ENCODE measurements at regions not wholly inside any gene's neighbourhood (a gene's known extent, or its start where the extent isn't known, plus 50 kb on each side); places are given as distances from the start of the nearest gene placed in this dataset.

DNA sequence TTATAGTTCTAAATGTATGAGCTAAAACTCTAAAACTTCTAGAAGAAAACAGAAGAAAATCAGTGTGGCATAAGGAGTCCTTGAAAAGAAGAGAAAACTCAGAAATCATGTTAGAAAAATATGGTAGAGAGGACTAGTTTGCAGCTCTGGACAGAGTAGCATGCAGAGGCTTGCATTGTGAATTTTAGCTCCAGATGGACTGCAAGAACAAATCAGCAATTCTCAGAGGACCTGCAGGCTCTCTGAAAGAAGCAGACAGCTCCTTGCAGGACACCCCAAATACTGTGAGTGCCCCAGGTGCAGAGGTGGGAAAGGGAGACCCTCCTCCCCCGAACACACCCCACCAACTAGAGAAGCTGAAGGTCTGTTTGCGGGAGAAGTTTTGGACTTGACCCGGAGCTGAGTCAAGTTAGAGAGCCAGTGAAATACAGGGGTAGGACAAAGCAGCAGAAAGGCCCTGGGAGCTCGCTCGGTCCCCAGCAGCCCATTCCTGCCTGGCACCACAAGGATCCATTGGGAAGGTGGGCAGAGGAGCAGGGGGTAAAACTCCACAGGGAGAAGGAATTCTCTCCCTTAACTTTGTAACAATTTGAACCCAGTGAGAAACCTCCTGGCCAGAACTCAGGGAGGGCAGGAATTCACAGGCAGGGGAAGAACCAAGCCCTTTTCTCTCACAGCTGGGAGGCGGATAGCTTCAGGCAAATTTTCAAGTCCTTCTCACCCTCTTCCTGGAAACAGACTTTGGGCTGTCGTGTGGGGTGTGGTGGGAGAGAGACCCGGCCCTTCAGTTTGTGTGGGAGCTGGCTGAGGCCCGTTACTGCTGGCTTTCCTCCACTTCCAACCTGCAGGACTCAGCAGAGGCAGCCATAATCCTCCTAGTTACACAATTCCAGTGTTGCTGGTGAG lies 216.2 kb upstream of the SLC35G4 start:
- TF ChIP-seq, protein P1, sequence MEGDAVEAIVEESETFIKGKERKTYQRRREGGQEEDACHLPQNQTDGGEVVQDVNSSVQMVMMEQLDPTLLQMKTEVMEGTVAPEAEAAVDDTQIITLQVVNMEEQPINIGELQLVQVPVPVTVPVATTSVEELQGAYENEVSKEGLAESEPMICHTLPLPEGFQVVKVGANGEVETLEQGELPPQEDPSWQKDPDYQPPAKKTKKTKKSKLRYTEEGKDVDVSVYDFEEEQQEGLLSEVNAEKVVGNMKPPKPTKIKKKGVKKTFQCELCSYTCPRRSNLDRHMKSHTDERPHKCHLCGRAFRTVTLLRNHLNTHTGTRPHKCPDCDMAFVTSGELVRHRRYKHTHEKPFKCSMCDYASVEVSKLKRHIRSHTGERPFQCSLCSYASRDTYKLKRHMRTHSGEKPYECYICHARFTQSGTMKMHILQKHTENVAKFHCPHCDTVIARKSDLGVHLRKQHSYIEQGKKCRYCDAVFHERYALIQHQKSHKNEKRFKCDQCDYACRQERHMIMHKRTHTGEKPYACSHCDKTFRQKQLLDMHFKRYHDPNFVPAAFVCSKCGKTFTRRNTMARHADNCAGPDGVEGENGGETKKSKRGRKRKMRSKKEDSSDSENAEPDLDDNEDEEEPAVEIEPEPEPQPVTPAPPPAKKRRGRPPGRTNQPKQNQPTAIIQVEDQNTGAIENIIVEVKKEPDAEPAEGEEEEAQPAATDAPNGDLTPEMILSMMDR (IDR thresholded peaks at IDR 0.05): no peak
- no peak for TF ChIP-seq POLR2A (IDR thresholded peaks at IDR 0.05)

Data from thyroid gland (tissue), 4 donors.